ENCODE measurements at regions not wholly inside any gene's neighbourhood (a gene's known extent, or its start where the extent isn't known, plus 50 kb on each side); places are given as distances from the start of the nearest gene placed in this dataset.
"Not testable (repeated sequence)": the region's sequence is repeated elsewhere in the genome, so short reads cannot be mapped to it uniquely, and the experiment has no call there.

- no peaks in the 10 kb centered on the region for H3K36me3 Mint-ChIP-seq (ENCODE audit: low read depth)
- no peaks in the 10 kb centered on the region for H3K27me3 Mint-ChIP-seq
- no peaks in the 10 kb centered on the region for H3K4me1 Mint-ChIP-seq (ENCODE audit: low read depth)
- H3K9me3 Mint-ChIP-seq, result no peaks in the 10 kb centered on the region
- no peak overlapping the region for H3K4me3 Mint-ChIP-seq
- no peak overlapping the region for H3K27ac Mint-ChIP-seq
Measured at GRCh38 chr2:106339609-106340008, 128.6 kb downstream of the RGPD3 start.

GRCh38 chr2:106339132-106339531 lies 129.1 kb downstream of the RGPD3 start:
- no peaks in the 10 kb centered on the region for H3K27me3 Mint-ChIP-seq
- H3K4me1 Mint-ChIP-seq (ENCODE audit: low read depth), result no peaks in the 10 kb centered on the region

GRCh38 chr2:106338043-106338442 lies 130.2 kb downstream of the RGPD3 start:
- no peaks in the 10 kb centered on the region for H3K4me1 Mint-ChIP-seq (ENCODE audit: low read depth)
- no peak overlapping the region for H3K27ac Mint-ChIP-seq
- no peaks in the 10 kb centered on the region for H3K27me3 Mint-ChIP-seq
- H3K36me3 Mint-ChIP-seq (ENCODE audit: low read depth), result no peaks in the 10 kb centered on the region
- peaks cover 3% of the 10 kb centered on the region for H3K9me3 Mint-ChIP-seq
- H3K4me3 Mint-ChIP-seq, result no peak overlapping the region

More at GRCh38 chr2:106339132-106339531, 129.1 kb downstream of the RGPD3 start:
- Mint-ChIP-seq H3K4me3 (no peak overlapping the region), H3K9me3 (no peaks in the 10 kb centered on the region), H3K36me3 (ENCODE audit: low read depth) (no peaks in the 10 kb centered on the region), H3K27ac (no peak overlapping the region)

GRCh38 chr2:106336737-106337136 lies 131.5 kb downstream of the RGPD3 start:
- H3K9me3 Mint-ChIP-seq, result peaks cover 3% of the 10 kb centered on the region
- H3K27ac Mint-ChIP-seq, result no peak overlapping the region
- H3K27me3 Mint-ChIP-seq, result no peaks in the 10 kb centered on the region
- no peak overlapping the region for H3K4me3 Mint-ChIP-seq
- H3K36me3 Mint-ChIP-seq (ENCODE audit: low read depth), result no peaks in the 10 kb centered on the region
- no peaks in the 10 kb centered on the region for H3K4me1 Mint-ChIP-seq (ENCODE audit: low read depth)

GRCh38 chr2:106336108-106336507 lies 132.1 kb downstream of the RGPD3 start:
- Mint-ChIP-seq H3K27ac (no peak overlapping the region), H3K36me3 (ENCODE audit: low read depth) (no peaks in the 10 kb centered on the region)

GRCh38 chr2:106334802-106335201 lies 133.4 kb downstream of the RGPD3 start:
- H3K27ac Mint-ChIP-seq, result no peak overlapping the region
- no peaks in the 10 kb centered on the region for H3K36me3 Mint-ChIP-seq (ENCODE audit: low read depth)
- no peak overlapping the region for H3K4me3 Mint-ChIP-seq
- no peaks in the 10 kb centered on the region for H3K27me3 Mint-ChIP-seq
- no peaks in the 10 kb centered on the region for H3K4me1 Mint-ChIP-seq (ENCODE audit: low read depth)
- H3K9me3 Mint-ChIP-seq, result peaks cover 3% of the 10 kb centered on the region

More at GRCh38 chr2:106336108-106336507, 132.1 kb downstream of the RGPD3 start:
- H3K27me3 Mint-ChIP-seq, result no peaks in the 10 kb centered on the region
- peaks cover 3% of the 10 kb centered on the region for H3K9me3 Mint-ChIP-seq
- no peak overlapping the region for H3K4me3 Mint-ChIP-seq
- H3K4me1 Mint-ChIP-seq (ENCODE audit: low read depth), result no peaks in the 10 kb centered on the region

GRCh38 chr2:106333253-106333873 lies 134.8 kb downstream of the RGPD3 start:
- not testable (repeated sequence) for H3K9me3 Mint-ChIP-seq; H3K27me3 Mint-ChIP-seq; H3K36me3 Mint-ChIP-seq (ENCODE audit: low read depth); H3K27ac Mint-ChIP-seq; H3K4me3 Mint-ChIP-seq; H3K4me1 Mint-ChIP-seq (ENCODE audit: low read depth)

GRCh38 chr2:106332054-106332453 lies 136.2 kb downstream of the RGPD3 start:
- Mint-ChIP-seq H3K9me3 (peaks cover 3% of the 10 kb centered on the region), H3K27ac (no peak overlapping the region), H3K4me3 (no peak overlapping the region), H3K4me1 (ENCODE audit: low read depth) (no peaks in the 10 kb centered on the region), H3K27me3 (no peaks in the 10 kb centered on the region), H3K36me3 (ENCODE audit: low read depth) (no peaks in the 10 kb centered on the region)

GRCh38 chr2:106330384-106331261 lies 136.5 kb upstream of the UXS1 start:
- not testable (repeated sequence) for H3K4me1 Mint-ChIP-seq (ENCODE audit: low read depth); H3K27ac Mint-ChIP-seq; H3K9me3 Mint-ChIP-seq; H3K27me3 Mint-ChIP-seq; H3K4me3 Mint-ChIP-seq; H3K36me3 Mint-ChIP-seq (ENCODE audit: low read depth)

- Mint-ChIP-seq H3K4me1 (ENCODE audit: low read depth) (no peaks in the 10 kb centered on the region), H3K27ac (no peak overlapping the region), H3K36me3 (ENCODE audit: low read depth) (no peaks in the 10 kb centered on the region), H3K27me3 (peaks cover 4% of the 10 kb centered on the region), H3K9me3 (no peaks in the 10 kb centered on the region), H3K4me3 (no peak overlapping the region)
Measured at GRCh38 chr2:106323337-106324013, 129.4 kb upstream of the UXS1 start.

GRCh38 chr2:106322281-106322680 lies 128.2 kb upstream of the UXS1 start:
- Mint-ChIP-seq H3K4me3 (no peak overlapping the region), H3K36me3 (ENCODE audit: low read depth) (no peaks in the 10 kb centered on the region), H3K4me1 (ENCODE audit: low read depth) (no peaks in the 10 kb centered on the region), H3K27ac (no peak overlapping the region), H3K9me3 (no peaks in the 10 kb centered on the region), H3K27me3 (peaks cover 4% of the 10 kb centered on the region)

GRCh38 chr2:106320439-106320838 lies 126.3 kb upstream of the UXS1 start:
- not testable (repeated sequence) for H3K27ac Mint-ChIP-seq; H3K36me3 Mint-ChIP-seq (ENCODE audit: low read depth); H3K4me3 Mint-ChIP-seq; H3K27me3 Mint-ChIP-seq; H3K9me3 Mint-ChIP-seq; H3K4me1 Mint-ChIP-seq (ENCODE audit: low read depth)

GRCh38 chr2:106316915-106317314 lies 122.8 kb upstream of the UXS1 start:
- Mint-ChIP-seq H3K4me3 (no peak overlapping the region), H3K27ac (no peak overlapping the region), H3K36me3 (ENCODE audit: low read depth) (no peaks in the 10 kb centered on the region), H3K27me3 (no peaks in the 10 kb centered on the region), H3K9me3 (no peaks in the 10 kb centered on the region), H3K4me1 (ENCODE audit: low read depth) (peaks cover 6% of the 10 kb centered on the region)

GRCh38 chr2:106314444-106314843 lies 120.3 kb upstream of the UXS1 start:
- Mint-ChIP-seq H3K4me1 (ENCODE audit: low read depth) (peaks cover 6% of the 10 kb centered on the region), H3K36me3 (ENCODE audit: low read depth) (no peaks in the 10 kb centered on the region), H3K27ac (no peak overlapping the region), H3K9me3 (no peaks in the 10 kb centered on the region), H3K4me3 (no peak overlapping the region), H3K27me3 (no peaks in the 10 kb centered on the region)

GRCh38 chr2:106311041-106311370 lies 116.9 kb upstream of the UXS1 start:
- Mint-ChIP-seq H3K27ac (no peak overlapping the region), H3K4me1 (ENCODE audit: low read depth) (peaks cover 6% of the 10 kb centered on the region), H3K36me3 (ENCODE audit: low read depth) (no peaks in the 10 kb centered on the region), H3K27me3 (no peaks in the 10 kb centered on the region), H3K9me3 (no peaks in the 10 kb centered on the region), H3K4me3 (no peak overlapping the region)
